GM12878 (cell line): ENCODE measurements at regions not wholly inside any gene's neighbourhood (a gene's known extent, or its start where the extent isn't known, plus 50 kb on each side); places are given as distances from the start of the nearest gene placed in this dataset.

Experiments used
- ATAC-seq: fragments of 200-7000 bp; cut with Tn5 transposase; 3 replicates; pipeline ENCODE4 v1.9.1; 2020; ENCODE audit warnings: mild to moderate bottlenecking, moderate library complexity
- BruUV-seq: library from RNA; stranded (reverse); fragments of 400-500 nt; replicated peaks from 2 replicates; lab custom pipeline; 2021; lab: Mats Ljungman, UMichigan
- CTCF ChIA-PET: fragments of 300-600 bp; sonication (Branson Sonifier 250); formaldehyde crosslinking; extraction: SDS; loops from one replicate; lab custom pipeline; 2021; ENCODE audit warnings: inconsistent platforms; lab: Yijun Ruan, JAX
- POLR2A ChIA-PET: fragments of 350-600 bp; formaldehyde crosslinking; extraction: SDS; loops from one replicate; lab custom pipeline; 2021; ENCODE audit warnings: inconsistent platforms; lab: Charles Lee
- RAD21 ChIA-PET: fragments of 300-600 bp; sonication (Branson Sonifier 250); formaldehyde crosslinking; loops from one replicate; lab custom pipeline; 2023; ENCODE audit warnings: antibody characterized with exemption; ENCODE audit not compliant: unreplicated experiment; lab: Charles Lee
- SMC1A ChIA-PET: fragments of 300-600 bp; sonication (Branson Sonifier 250); formaldehyde crosslinking; loops from one replicate; lab custom pipeline; 2023; ENCODE audit not compliant: unreplicated experiment, uncharacterized antibody; lab: Charles Lee
- DNase-seq: peaks from one replicate; pipeline ENCODE4 v3.0.0-alpha.2; 2011; ENCODE audit warnings: low read depth, low spot score
- FAIRE-seq: peaks from 3 replicates; lab custom pipeline; 2011; peaks lifted over from hg19 to GRCh38; lab: Jason Lieb, UNC
- H2AFZ ChIP-seq: 2 replicates; pipeline ENCODE4 v1.6.0; 2011; ENCODE audit warnings: low read depth, low read length, control low read depth; ENCODE audit not compliant: control insufficient read depth
- H3K27ac ChIP-seq: 2 replicates; pipeline ENCODE4 v1.5.1; 2011; ENCODE audit warnings: control low read depth; ENCODE audit not compliant: control insufficient read depth, insufficient read depth
- H3K27me3 ChIP-seq, 2 experiments: replicated peaks in 1 of 2; 2 replicates each; pipeline versions ENCODE4 v1.6.0 to v1.6.1; 2011; ENCODE audit warnings: low read length in 1 of 2; ENCODE audit not compliant: control insufficient read depth in 2 of 2, insufficient read depth in 2 of 2
- H3K36me3 ChIP-seq, 2 experiments: 2 replicates each; pipeline ENCODE4 v1.5.1; 2011; ENCODE audit warnings: low read length in 1 of 2; ENCODE audit not compliant: control insufficient read depth in 2 of 2, insufficient read depth in 2 of 2
- H3K4me1 ChIP-seq: 2 replicates; pipeline ENCODE4 v1.6.1; 2011; ENCODE audit warnings: mild to moderate bottlenecking, low read length, moderate library complexity, mixed read lengths; ENCODE audit not compliant: control insufficient read depth, insufficient read depth
- H3K4me2 ChIP-seq: 2 replicates; pipeline ENCODE4 v1.6.0; 2011; ENCODE audit warnings: control low read depth; ENCODE audit not compliant: control insufficient read depth, insufficient read depth
- H3K4me3 ChIP-seq: fragments of 200-600 bp; sonication (generic); 2 replicates; pipeline ENCODE4 v1.5.1; 2016
- H3K79me2 ChIP-seq: 2 replicates; pipeline ENCODE4 v1.6.0; 2011; ENCODE audit warnings: low read length; ENCODE audit not compliant: control insufficient read depth, insufficient read depth
- H3K9ac ChIP-seq: 2 replicates; pipeline ENCODE4 v1.8.0; 2011; ENCODE audit warnings: low read length, control low read depth, mixed read lengths; ENCODE audit not compliant: control insufficient read depth, insufficient read depth
- H3K9me3 ChIP-seq: replicated peaks from 3 replicates; pipeline ENCODE4 v1.5.1; 2011; ENCODE audit warnings: mild to moderate bottlenecking, low read length; ENCODE audit not compliant: control insufficient read depth, insufficient read depth
- H4K20me1 ChIP-seq: 2 replicates; pipeline ENCODE4 v1.6.0; 2011; ENCODE audit not compliant: control insufficient read depth, insufficient read depth
- BHLHE40 ChIP-seq, 2 experiments: fragments of 450-650 bp in 1 of 2; IDR thresholded peaks; 2 replicates each; pipeline ENCODE4 v1.6.1; 2011 to 2017; ENCODE audit warnings: low read depth in 2 of 2, borderline replicate concordance in 1 of 2, improper control_type of control experiment in 1 of 2, low read length in 1 of 2, mild to moderate bottlenecking in 1 of 2
- CBX3 ChIP-seq: fragments of 200-600 bp; sonication (generic); IDR thresholded peaks from 2 replicates; pipeline ENCODE4 v1.6.1; 2016; ENCODE audit warnings: low read depth, borderline replicate concordance
- CBX5 ChIP-seq: sonication (generic); IDR thresholded peaks from 2 replicates; pipeline ENCODE4 v1.6.1; 2016; ENCODE audit warnings: low read depth, moderate library complexity, mild to moderate bottlenecking, inconsistent platforms
- CEBPZ ChIP-seq: fragments of 150-350 bp; IDR thresholded peaks from 2 replicates; pipeline ENCODE4 v1.6.1; 2016; ENCODE audit warnings: low read depth, low read length
- EGR1 ChIP-seq, 2 experiments: IDR thresholded peaks; 1 replicate in 1 of 2; 2 replicates in 1 of 2; pipeline ENCODE4 v1.6.1; 2011 to 2012; ENCODE audit warnings: low read depth in 2 of 2, low read length in 2 of 2, borderline replicate concordance in 1 of 2, mild to moderate bottlenecking in 1 of 2, moderate library complexity in 1 of 2
- FOXK2 ChIP-seq: fragments of 450-650 bp; IDR thresholded peaks from 2 replicates; pipeline ENCODE4 v1.6.1; 2017; ENCODE audit warnings: mild to moderate bottlenecking, moderate library complexity
- HCFC1 ChIP-seq: fragments of 150-350 bp; IDR thresholded peaks from 2 replicates; pipeline ENCODE4 v1.6.1; 2014; ENCODE audit warnings: low read length
- KLF5 ChIP-seq: fragments of 450-650 bp; IDR thresholded peaks from 2 replicates; pipeline ENCODE4 v1.6.1; 2014; ENCODE audit warnings: mild to moderate bottlenecking; ENCODE audit not compliant: partially characterized antibody
- MEF2B ChIP-seq: fragments of 450-650 bp; IDR thresholded peaks from 2 replicates; pipeline ENCODE4 v1.6.1; 2018; ENCODE audit warnings: mild to moderate bottlenecking, moderate library complexity; ENCODE audit not compliant: partially characterized antibody, poor library complexity, severe bottlenecking
- RAD21 ChIP-seq: IDR thresholded peaks from 2 replicates; pipeline ENCODE4 v1.6.1; 2011; ENCODE audit warnings: mild to moderate bottlenecking, low read depth, low read length, moderate library complexity; ENCODE audit not compliant: insufficient read depth
- SIN3A ChIP-seq: IDR thresholded peaks from 2 replicates; pipeline ENCODE4 v1.6.1; 2012; ENCODE audit warnings: low read depth, low read length, improper control_type of control experiment
- SPI1 ChIP-seq: IDR thresholded peaks from 2 replicates; pipeline ENCODE4 v1.6.1; 2011; ENCODE audit warnings: low read depth, mild to moderate bottlenecking, low read length, moderate library complexity, borderline replicate concordance; ENCODE audit not compliant: insufficient read depth
- SRF ChIP-seq, 2 experiments: IDR thresholded peaks; 2 replicates each; pipeline ENCODE4 v1.6.1; 2011; ENCODE audit warnings: low read depth in 2 of 2, low read length in 2 of 2, mild to moderate bottlenecking in 1 of 2, moderate library complexity in 1 of 2
- SUPT20H ChIP-seq: IDR thresholded peaks from 2 replicates; pipeline ENCODE4 v1.6.1; 2011; ENCODE audit warnings: low read depth, mild to moderate bottlenecking, low read length, moderate library complexity, borderline replicate concordance; ENCODE audit not compliant: control insufficient read depth
- TCF3 ChIP-seq: IDR thresholded peaks from 2 replicates; pipeline ENCODE4 v1.6.1; 2012; ENCODE audit warnings: low read depth, mild to moderate bottlenecking, low read length, borderline replicate concordance; ENCODE audit not compliant: insufficient read depth
- ZNF24 ChIP-seq: fragments of 450-650 bp; IDR thresholded peaks from 2 replicates; pipeline ENCODE4 v1.6.1; 2017; ENCODE audit warnings: antibody characterized with exemption, mild to moderate bottlenecking
- WGBS: methylation state at CpG from one replicate; pipeline ENCODE4 v1.1.6; 2016; ENCODE audit warnings: low lambda C conversion rate; ENCODE audit not compliant: insufficient replicate concordance, insufficient coverage; ENCODE audit errors: missing lambda C conversion rate; 5-methylcytosine and 5-hydroxymethylcytosine counted together
- in situ Hi-C: fragments of 300-500 bp; cut with MboI; formaldehyde crosslinking; loops from 9 replicates; pipeline ENCODE4 v1.14.3; 2018; ENCODE audit warnings: mixed read lengths
- intact Hi-C: fragments of 100-400 bp; cut with micrococcal nuclease; formaldehyde crosslinking; loops from one replicate; pipeline ENCODE4 v1.14.2; 2022; ENCODE audit not compliant: unreplicated experiment

- Histone ChIP-seq H3K4me2 (no peak overlapping the region), H3K4me3 (no peak overlapping the region), H3K4me1 (no peaks in the 10 kb centered on the region), H3K79me2 (no peaks in the 10 kb centered on the region), H3K36me3 (no peaks in the 10 kb centered on the region), H3K9ac (no peak overlapping the region), H3K27ac (no peak overlapping the region), H2AFZ (no peak overlapping the region), H3K27me3 (no peaks in the 10 kb centered on the region; a peak in 1 of 4 replicates), H3K9me3 (no peaks in the 10 kb centered on the region), H4K20me1 (no peaks in the 10 kb centered on the region)
- ChIA-PET POLR2A (no interaction called here), SMC1A (no interaction called here), RAD21 (no interaction called here), CTCF (interaction anchor here (0.7 kb wide), 1 partner anchor 579 kb away, joined by 3 read pairs; no protein-coding TSS in a partner anchor)
- no TSS peak for BruUV-seq
- no peak for FAIRE-seq
- in situ Hi-C loops (no loop called here), intact Hi-C loops (no loop called here)
- no peak for ATAC-seq
- no peak for DNase-seq
- 12% methylated on average over 4 of the region's 4 CpGs for WGBS
- TF ChIP-seq SIN3A (no peak), CEBPZ (no peak), HCFC1 (no peak), KLF5 (no peak), TCF3 (no peak), FOXK2 (no peak), SUPT20H (no peak), RAD21 (no peak), MEF2B (no peak), BHLHE40 (IDR thresholded peaks at IDR 0.05; ENCODE audit: borderline replicate concordance in 1 of 2, low read depth in 2 of 2, low read length in 1 of 2) (no peak), SPI1 (no peak), CBX3 (no peak), CBX5 (no peak), ZNF24 (no peak), SRF (IDR thresholded peaks at IDR 0.05; ENCODE audit: low read depth in 2 of 2, low read length in 2 of 2) (no peak), EGR1 (IDR thresholded peaks at IDR 0.05; ENCODE audit: borderline replicate concordance in 1 of 2, low read depth in 2 of 2, low read length in 2 of 2) (no peak)
Observed at GRCh38 chr7:25790963-25791362, 361.0 kb upstream of the NFE2L3 start.
